ENCODE measurements at regions not wholly inside any gene's neighbourhood (a gene's known extent, or its start where the extent isn't known, plus 50 kb on each side); places are given as distances from the start of the nearest gene placed in this dataset.

DNA sequence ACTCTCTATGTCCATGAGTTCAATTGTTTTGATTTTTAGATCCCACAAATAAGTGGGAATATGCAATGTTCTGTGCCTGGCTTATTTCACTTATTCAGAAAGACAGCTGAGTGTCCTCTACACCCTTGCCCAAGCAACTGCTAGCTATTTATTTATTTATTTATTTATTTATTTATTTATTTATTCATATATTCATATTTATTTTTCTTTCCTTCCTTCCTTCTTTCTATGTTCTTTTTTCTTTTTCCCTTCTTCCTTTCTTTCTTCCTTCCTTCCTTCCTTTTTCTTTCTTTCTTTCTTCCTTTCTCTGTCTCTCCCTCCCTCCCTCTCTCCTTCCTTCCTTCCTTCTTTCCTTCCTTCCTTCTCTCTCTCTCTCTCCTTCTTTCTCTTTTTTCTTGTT is 563.4 kb downstream of the BCL11B start:
- H3K79me1 ChIP-seq (ENCODE audit: low read depth, low read length), result no peaks in the 10 kb centered on the region
- H3K4ac ChIP-seq (ENCODE audit: low read length), result no peak overlapping the region
- no peak overlapping the region for H3K14ac ChIP-seq (ENCODE audit: low read length)
- no peaks in the 10 kb centered on the region for H3K36me3 ChIP-seq (replicated peaks in 1 of 2; ENCODE audit: control insufficient read depth in 2 of 2, insufficient read depth in 2 of 2, low read length in 2 of 2)
- H3K23ac ChIP-seq (ENCODE audit: low read depth, low read length, poor library complexity), result no peak overlapping the region
- H2AFZ ChIP-seq (ENCODE audit: low read length), result no peak overlapping the region
- H3K4me1 ChIP-seq (ENCODE audit: control insufficient read depth in 2 of 2, insufficient read depth in 1 of 2, low read depth in 1 of 2, low read length in 2 of 2), result peaks cover 0 to 6% of the 10 kb centered on the region in 2 donors
- H4K91ac ChIP-seq (ENCODE audit: low read depth, low read length, poor library complexity), result no peak overlapping the region
- H2BK5ac ChIP-seq (ENCODE audit: low read length), result no peak overlapping the region
- H3K9me3 ChIP-seq (replicated peaks in 1 of 2; ENCODE audit: control insufficient read depth in 2 of 2, insufficient read depth in 1 of 2, low read depth in 1 of 2, low read length in 2 of 2), result no peaks in the 10 kb centered on the region
- H3K9ac ChIP-seq (ENCODE audit: low read depth, low read length, poor library complexity), result no peak overlapping the region
- no peak overlapping the region for H2BK15ac ChIP-seq (ENCODE audit: low read length)
- H2BK12ac ChIP-seq (ENCODE audit: low read length), result no peak overlapping the region
- no peak overlapping the region for H3K27ac ChIP-seq (replicated peaks; ENCODE audit: low read length)
- H3K4me3 ChIP-seq (ENCODE audit: low read length in 2 of 2), result no peak overlapping the region
- H3K27me3 ChIP-seq (ENCODE audit: control insufficient read depth in 3 of 3, insufficient read depth in 3 of 3, low read depth in 1 of 3, low read length in 3 of 3), result no peaks in the 10 kb centered on the region
- no peak overlapping the region for H2AK5ac ChIP-seq (ENCODE audit: low read depth, low read length)
- no peak overlapping the region for H3K4me2 ChIP-seq (ENCODE audit: insufficient read depth, low read length, poor library complexity, severe bottlenecking)
- H4K8ac ChIP-seq (ENCODE audit: low read depth, low read length), result no peak overlapping the region
- no peak overlapping the region for H2BK120ac ChIP-seq (ENCODE audit: low read depth, low read length)
- H3K18ac ChIP-seq (ENCODE audit: low read length), result no peak overlapping the region
- DNase-seq (ENCODE audit: low spot score), result no peak

DNA sequence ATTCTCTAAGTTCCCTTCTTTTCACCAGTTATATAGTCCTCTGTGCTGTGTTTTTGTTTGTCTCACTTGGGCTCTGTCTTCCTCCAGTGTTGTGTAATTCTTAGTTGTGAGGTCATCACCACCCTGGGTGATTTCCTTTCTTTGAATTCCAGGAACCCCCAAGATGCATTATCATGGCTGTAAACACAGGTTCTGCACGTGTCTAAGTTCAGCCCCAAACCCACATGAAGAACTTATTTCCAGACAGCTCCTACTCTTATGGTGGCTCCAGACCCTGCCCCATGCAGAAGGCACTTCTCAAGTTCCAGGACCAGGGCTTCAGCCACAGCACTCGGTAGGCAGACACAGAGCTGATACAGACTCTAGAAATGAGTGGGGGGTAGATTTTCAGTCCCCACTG is 560.5 kb downstream of the BCL11B start:
- no peaks in the 10 kb centered on the region for H3K4me1 ChIP-seq (ENCODE audit: control insufficient read depth in 2 of 2, insufficient read depth in 1 of 2, low read depth in 1 of 2, low read length in 2 of 2)
- no peak overlapping the region for H2BK120ac ChIP-seq (ENCODE audit: low read depth, low read length)
- H3K18ac ChIP-seq (ENCODE audit: low read length), result no peak overlapping the region
- H4K91ac ChIP-seq (ENCODE audit: low read depth, low read length, poor library complexity), result no peak overlapping the region
- no peak overlapping the region for H2BK12ac ChIP-seq (ENCODE audit: low read length)
- H2AFZ ChIP-seq (ENCODE audit: low read length), result no peak overlapping the region
- no CpG with 5 or more reads among the region's 2 CpGs for WGBS, 2 donors (ENCODE audit: extremely low coverage in 2 of 2, insufficient read length in 2 of 2, insufficient replicate concordance in 1 of 2)
- H3K27me3 ChIP-seq (ENCODE audit: control insufficient read depth in 3 of 3, insufficient read depth in 3 of 3, low read depth in 1 of 3, low read length in 3 of 3), result no peaks in the 10 kb centered on the region
- no peak overlapping the region for H3K4me2 ChIP-seq (ENCODE audit: insufficient read depth, low read length, poor library complexity, severe bottlenecking)
- no peaks in the 10 kb centered on the region for H3K79me1 ChIP-seq (ENCODE audit: low read depth, low read length)
- H2BK5ac ChIP-seq (ENCODE audit: low read length), result no peak overlapping the region
- H3K14ac ChIP-seq (ENCODE audit: low read length), result no peak overlapping the region
- no peak overlapping the region for H3K9ac ChIP-seq (ENCODE audit: low read depth, low read length, poor library complexity)
- no peak overlapping the region for H2AK5ac ChIP-seq (ENCODE audit: low read depth, low read length)
- H3K23ac ChIP-seq (ENCODE audit: low read depth, low read length, poor library complexity), result no peak overlapping the region
- no peak overlapping the region for H3K4ac ChIP-seq (ENCODE audit: low read length)
- H3K9me3 ChIP-seq (replicated peaks in 1 of 2; ENCODE audit: control insufficient read depth in 2 of 2, insufficient read depth in 1 of 2, low read depth in 1 of 2, low read length in 2 of 2), result no peaks in the 10 kb centered on the region
- no peaks in the 10 kb centered on the region for H3K36me3 ChIP-seq (replicated peaks in 1 of 2; ENCODE audit: control insufficient read depth in 2 of 2, insufficient read depth in 2 of 2, low read length in 2 of 2)
- no peak overlapping the region for H4K8ac ChIP-seq (ENCODE audit: low read depth, low read length)
- H3K4me3 ChIP-seq (ENCODE audit: low read length in 2 of 2), result no peak overlapping the region
- DNase-seq (ENCODE audit: low spot score), result no peak
- H3K27ac ChIP-seq (replicated peaks; ENCODE audit: low read length), result no peak overlapping the region
- H2BK15ac ChIP-seq (ENCODE audit: low read length), result no peak overlapping the region

DNA sequence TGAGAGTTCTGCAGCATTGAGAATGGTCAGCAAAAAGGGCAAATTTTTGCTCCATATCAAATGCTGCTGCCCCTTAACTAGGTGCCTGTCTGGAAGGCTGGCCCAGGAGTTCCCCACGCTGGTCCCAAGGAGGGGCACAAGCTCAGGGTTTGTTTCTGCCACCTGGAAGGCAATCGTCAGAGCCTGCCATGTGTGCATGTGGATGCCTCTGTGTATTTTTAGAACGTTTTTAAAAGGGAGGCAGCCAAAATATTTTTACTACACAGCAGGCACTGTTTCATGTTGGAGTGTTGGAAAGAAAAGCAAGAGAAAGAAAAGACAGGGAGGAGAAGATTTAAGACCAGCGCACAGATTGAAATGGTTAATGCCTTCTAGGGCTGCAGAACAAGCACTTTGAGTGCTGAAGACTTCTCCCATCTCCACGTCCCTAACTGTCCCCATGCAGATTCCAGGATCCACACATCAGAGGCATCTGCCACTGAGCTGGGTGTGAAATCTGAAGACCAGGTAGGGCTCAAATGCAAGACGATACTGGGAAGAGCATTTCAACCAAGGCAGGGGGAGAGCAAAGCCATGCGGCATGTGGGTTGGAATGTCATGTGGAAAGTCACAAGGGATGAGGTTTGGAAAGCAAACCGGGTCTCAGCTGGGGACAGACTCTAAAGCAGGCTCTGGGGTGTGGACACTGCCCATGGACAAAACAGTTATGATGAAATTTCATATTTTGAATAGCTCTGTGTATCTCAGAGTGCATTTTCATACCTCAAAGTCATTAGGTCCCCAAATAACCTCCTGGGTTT is 557.2 kb downstream of the BCL11B start:
- Histone ChIP-seq H3K18ac (ENCODE audit: low read length) (no peak overlapping the region), H4K8ac (ENCODE audit: low read depth, low read length) (no peak overlapping the region), H2BK5ac (ENCODE audit: low read length) (no peak overlapping the region), H3K27ac (replicated peaks; ENCODE audit: low read length) (no peak overlapping the region), H3K4me3 (ENCODE audit: low read length in 2 of 2) (no peak overlapping the region), H3K9ac (ENCODE audit: low read depth, low read length, poor library complexity) (no peak overlapping the region), H3K79me1 (ENCODE audit: low read depth, low read length) (no peaks in the 10 kb centered on the region), H3K23ac (ENCODE audit: low read depth, low read length, poor library complexity) (no peak overlapping the region), H2BK120ac (ENCODE audit: low read depth, low read length) (no peak overlapping the region), H3K4me1 (ENCODE audit: control insufficient read depth in 2 of 2, insufficient read depth in 1 of 2, low read depth in 1 of 2, low read length in 2 of 2) (no peaks in the 10 kb centered on the region), H3K36me3 (replicated peaks in 1 of 2; ENCODE audit: control insufficient read depth in 2 of 2, insufficient read depth in 2 of 2, low read length in 2 of 2) (no peaks in the 10 kb centered on the region), H3K4me2 (ENCODE audit: insufficient read depth, low read length, poor library complexity, severe bottlenecking) (no peak overlapping the region), H3K9me3 (replicated peaks in 1 of 2; ENCODE audit: control insufficient read depth in 2 of 2, insufficient read depth in 1 of 2, low read depth in 1 of 2, low read length in 2 of 2) (no peaks in the 10 kb centered on the region), H2BK15ac (ENCODE audit: low read length) (no peak overlapping the region), H3K27me3 (ENCODE audit: control insufficient read depth in 3 of 3, insufficient read depth in 3 of 3, low read depth in 1 of 3, low read length in 3 of 3) (no peaks in the 10 kb centered on the region), H2BK12ac (ENCODE audit: low read length) (no peak overlapping the region), H2AFZ (ENCODE audit: low read length) (no peak overlapping the region), H3K14ac (ENCODE audit: low read length) (no peak overlapping the region), H4K91ac (ENCODE audit: low read depth, low read length, poor library complexity) (no peak overlapping the region), H2AK5ac (ENCODE audit: low read depth, low read length) (no peak overlapping the region), H3K4ac (ENCODE audit: low read length) (no peak overlapping the region)
- no CpG with 5 or more reads among the region's 8 CpGs for WGBS, 2 donors (ENCODE audit: extremely low coverage in 2 of 2, insufficient read length in 2 of 2, insufficient replicate concordance in 1 of 2)
- DNase-seq (ENCODE audit: low spot score), result no peak

DNA sequence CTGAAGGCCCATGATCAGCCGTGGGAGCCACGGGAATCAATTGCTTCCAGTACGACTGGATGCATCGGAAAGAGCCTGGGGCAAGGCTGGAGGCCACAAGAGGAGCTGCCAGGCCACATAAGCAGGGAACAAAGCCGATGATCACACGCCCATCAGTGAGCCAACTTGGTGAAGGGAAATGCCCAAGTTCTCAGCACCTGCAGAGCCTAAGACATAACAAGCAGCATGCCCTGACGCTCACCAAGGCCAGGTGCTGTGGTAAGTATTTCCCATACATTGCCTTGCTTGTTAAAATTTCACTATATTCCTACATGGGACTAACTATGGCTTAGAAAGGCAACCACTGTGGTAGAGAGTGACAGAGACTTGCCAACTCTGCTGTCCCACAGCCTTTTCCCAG is 555.9 kb downstream of the BCL11B start:
- Histone ChIP-seq H3K36me3 (replicated peaks in 1 of 2; ENCODE audit: control insufficient read depth in 2 of 2, insufficient read depth in 2 of 2, low read length in 2 of 2) (no peaks in the 10 kb centered on the region), H3K9me3 (replicated peaks in 1 of 2; ENCODE audit: control insufficient read depth in 2 of 2, insufficient read depth in 1 of 2, low read depth in 1 of 2, low read length in 2 of 2) (no peaks in the 10 kb centered on the region), H3K4me1 (ENCODE audit: control insufficient read depth in 2 of 2, insufficient read depth in 1 of 2, low read depth in 1 of 2, low read length in 2 of 2) (no peaks in the 10 kb centered on the region), H3K4ac (ENCODE audit: low read length) (no peak overlapping the region), H4K8ac (ENCODE audit: low read depth, low read length) (no peak overlapping the region), H2BK5ac (ENCODE audit: low read length) (no peak overlapping the region), H3K27ac (replicated peaks; ENCODE audit: low read length) (no peak overlapping the region), H3K18ac (ENCODE audit: low read length) (no peak overlapping the region), H2AFZ (ENCODE audit: low read length) (no peak overlapping the region), H3K14ac (ENCODE audit: low read length) (no peak overlapping the region), H3K9ac (ENCODE audit: low read depth, low read length, poor library complexity) (no peak overlapping the region), H2BK12ac (ENCODE audit: low read length) (no peak overlapping the region), H3K23ac (ENCODE audit: low read depth, low read length, poor library complexity) (no peak overlapping the region), H3K79me1 (ENCODE audit: low read depth, low read length) (no peaks in the 10 kb centered on the region), H3K27me3 (ENCODE audit: control insufficient read depth in 3 of 3, insufficient read depth in 3 of 3, low read depth in 1 of 3, low read length in 3 of 3) (peaks cover 0 to 4% (median 0%) of the 10 kb centered on the region in 3 experiments), H3K4me2 (ENCODE audit: insufficient read depth, low read length, poor library complexity, severe bottlenecking) (no peak overlapping the region), H2BK120ac (ENCODE audit: low read depth, low read length) (no peak overlapping the region), H4K91ac (ENCODE audit: low read depth, low read length, poor library complexity) (no peak overlapping the region), H2BK15ac (ENCODE audit: low read length) (no peak overlapping the region), H3K4me3 (ENCODE audit: low read length in 2 of 2) (no peak overlapping the region), H2AK5ac (ENCODE audit: low read depth, low read length) (no peak overlapping the region)
- DNase-seq (ENCODE audit: low spot score), result no peak
- WGBS, 2 donors (ENCODE audit: extremely low coverage in 2 of 2, insufficient read length in 2 of 2, insufficient replicate concordance in 1 of 2), result no CpG with 5 or more reads among the region's 7 CpGs
